DOHH2 (cell line): ENCODE measurements at regions not wholly inside any gene's neighbourhood (a gene's known extent, or its start where the extent isn't known, plus 50 kb on each side); places are given as distances from the start of the nearest gene placed in this dataset.

ENCODE experiments used
- H3F3A ChIP-seq: fragments of 200-600 bp; sonication (generic), shearing (Covaris generic); 2 replicates; pipeline ENCODE4 v1.6.0; 2016; ENCODE audit warnings: antibody characterized with exemption, mild to moderate bottlenecking; ENCODE audit not compliant: control insufficient read depth, insufficient read depth
- H3K27ac ChIP-seq: fragments of 200-600 bp; sonication (generic); 2 replicates; pipeline ENCODE4 v1.5.1; 2014; ENCODE audit warnings: low read depth, mild to moderate bottlenecking, low read length, moderate library complexity
- H3K27me3 ChIP-seq: fragments of 200-600 bp; sonication (generic); 2 replicates; pipeline ENCODE4 v1.6.1; 2014; ENCODE audit warnings: mild to moderate bottlenecking, low read length, mixed read lengths; ENCODE audit not compliant: control insufficient read depth
- H3K36me3 ChIP-seq: fragments of 200-600 bp; sonication (generic); 2 replicates; pipeline ENCODE4 v1.6.1; 2014; ENCODE audit warnings: mild to moderate bottlenecking, low read length, moderate library complexity, mixed read lengths; ENCODE audit not compliant: control insufficient read depth
- H3K4me1 ChIP-seq: fragments of 200-600 bp; sonication (generic); 2 replicates; pipeline ENCODE4 v1.6.1; 2014; ENCODE audit warnings: mild to moderate bottlenecking, low read length, mixed read lengths; ENCODE audit not compliant: control insufficient read depth
- H3K4me2 ChIP-seq: fragments of 200-600 bp; sonication (generic); 2 replicates; pipeline ENCODE4 v1.6.0; 2014; ENCODE audit warnings: mild to moderate bottlenecking, low read length, moderate library complexity
- H3K4me3 ChIP-seq: fragments of 200-600 bp; sonication (generic); 2 replicates; pipeline ENCODE4 v1.5.1; 2014; ENCODE audit warnings: mild to moderate bottlenecking, low read length, mixed read lengths
- H3K79me2 ChIP-seq: fragments of 200-600 bp; sonication (generic); 2 replicates; pipeline ENCODE4 v1.6.1; 2014; ENCODE audit warnings: mild to moderate bottlenecking, low read length, mixed read lengths; ENCODE audit not compliant: control insufficient read depth
- H3K9me2 ChIP-seq: fragments of 200-600 bp; sonication (generic); replicated peaks from 2 replicates; pipeline ENCODE4 v1.6.1; 2014; ENCODE audit warnings: mild to moderate bottlenecking, low read length, mixed read lengths; ENCODE audit not compliant: control insufficient read depth
- H3K9me3 ChIP-seq: fragments of 200-600 bp; sonication (generic); 2 replicates; pipeline ENCODE4 v1.6.1; 2014; ENCODE audit warnings: antibody characterized with exemption, low read length, mixed read lengths; ENCODE audit not compliant: control insufficient read depth, insufficient read depth
- H4K20me1 ChIP-seq: fragments of 200-600 bp; sonication (generic); 2 replicates; pipeline ENCODE4 v1.6.0; 2014; ENCODE audit warnings: low read depth, mild to moderate bottlenecking, antibody characterized with exemption, low read length, moderate library complexity; ENCODE audit not compliant: control insufficient read depth, insufficient read depth
- CTCF ChIP-seq: fragments of 200-600 bp; sonication (generic); IDR thresholded peaks from one replicate; pipeline ENCODE4 v1.5.1; 2014; ENCODE audit warnings: antibody characterized with exemption, mild to moderate bottlenecking, low read depth, low read length; ENCODE audit not compliant: poor library complexity, severe bottlenecking
- EZH2phosphoT487 ChIP-seq: fragments of 200-600 bp; sonication (generic); IDR thresholded peaks from 2 replicates; pipeline ENCODE4 v1.6.1; 2017; ENCODE audit warnings: borderline replicate concordance, mild to moderate bottlenecking, antibody characterized with exemption, low read length, moderate library complexity, mixed read lengths

DNA sequence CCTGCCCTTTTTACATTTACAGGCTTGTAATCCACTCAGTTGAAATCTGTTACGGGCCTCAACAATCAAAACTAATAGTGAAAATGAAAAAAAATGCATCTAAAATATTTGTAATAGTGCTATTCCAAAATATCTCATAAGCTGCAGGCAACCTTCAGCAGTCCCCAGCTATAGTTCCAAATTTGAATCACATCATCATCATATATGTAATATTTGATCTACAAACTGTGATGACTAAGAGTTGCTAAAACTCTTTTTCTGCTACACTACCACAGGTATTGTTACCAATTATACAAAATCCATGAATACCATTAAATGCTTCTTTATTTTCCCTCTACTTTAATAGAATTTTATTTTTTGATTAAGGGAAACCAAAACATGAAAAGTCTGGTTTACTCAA is 121.4 kb upstream of the RFC3 start:
- Histone ChIP-seq H3K27me3 (no peaks in the 10 kb centered on the region), H4K20me1 (no peaks in the 10 kb centered on the region), H3K4me2 (no peak overlapping the region), H3K36me3 (no peaks in the 10 kb centered on the region), H3K9me3 (peaks cover 5% of the 10 kb centered on the region; the same call in 1 of the 2 replicates), H3K27ac (no peak overlapping the region), H3K4me3 (no peak overlapping the region), H3K4me1 (no peaks in the 10 kb centered on the region), H3K9me2 (no peaks in the 10 kb centered on the region; the same call in 1 of the 2 replicates), H3K79me2 (no peaks in the 10 kb centered on the region), H3F3A (no peaks in the 10 kb centered on the region)
- TF ChIP-seq CTCF (no peak), EZH2phosphoT487 (no peak)

GRCh38 chr13:33697926-33698325 is 120.0 kb upstream of the RFC3 start:
- TF ChIP-seq CTCF (no peak), EZH2phosphoT487 (no peak)
- Histone ChIP-seq H3K27ac (no peak overlapping the region), H3K4me2 (no peak overlapping the region), H3K36me3 (no peaks in the 10 kb centered on the region), H3K27me3 (no peaks in the 10 kb centered on the region), H3F3A (no peaks in the 10 kb centered on the region), H3K9me2 (no peaks in the 10 kb centered on the region; the same call in 1 of the 2 replicates), H4K20me1 (no peaks in the 10 kb centered on the region), H3K79me2 (no peaks in the 10 kb centered on the region), H3K4me1 (no peaks in the 10 kb centered on the region), H3K9me3 (no peaks in the 10 kb centered on the region), H3K4me3 (no peak overlapping the region)

GRCh38 chr13:33707449-33707848 is 110.5 kb upstream of the RFC3 start:
- H3K27me3 ChIP-seq: no peaks in the 10 kb centered on the region
- no peak overlapping the region for H3K27ac ChIP-seq
- H3K9me2 ChIP-seq: no peaks in the 10 kb centered on the region
- no peaks in the 10 kb centered on the region; the same call in 1 of the 2 replicates for H3K9me3 ChIP-seq
- H3K4me2 ChIP-seq: no peak overlapping the region
- no peaks in the 10 kb centered on the region for H3K79me2 ChIP-seq
- no peaks in the 10 kb centered on the region for H4K20me1 ChIP-seq
- no peak for TF ChIP-seq EZH2phosphoT487
- no peak for TF ChIP-seq CTCF
- H3F3A ChIP-seq: no peaks in the 10 kb centered on the region
- no peaks in the 10 kb centered on the region for H3K36me3 ChIP-seq
- no peaks in the 10 kb centered on the region for H3K4me1 ChIP-seq
- no peak overlapping the region for H3K4me3 ChIP-seq
